ENCODE measurements at regions not wholly inside any gene's neighbourhood (a gene's known extent, or its start where the extent isn't known, plus 50 kb on each side); places are given as distances from the start of the nearest gene placed in this dataset.

DNA sequence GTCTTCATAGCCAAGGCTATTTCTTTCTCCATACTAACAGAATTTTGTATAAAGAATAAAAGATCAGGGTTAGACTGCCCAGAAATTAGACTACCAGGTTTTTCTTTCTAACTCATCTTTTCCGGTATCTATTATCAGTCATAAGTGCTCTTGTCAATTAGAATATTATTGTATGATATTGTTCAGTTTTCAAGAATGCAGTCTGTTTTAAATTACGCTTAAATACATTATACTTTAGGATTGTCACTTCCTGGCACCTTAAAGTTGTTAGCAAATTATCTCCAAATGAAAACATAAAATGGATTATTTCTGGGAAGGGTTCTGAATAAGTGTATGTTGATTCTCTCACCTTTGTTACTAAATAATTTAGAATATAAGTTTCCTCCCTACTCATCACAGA is 497.2 kb downstream of the IGSF11 start:
- TF ChIP-seq, protein P1, sequence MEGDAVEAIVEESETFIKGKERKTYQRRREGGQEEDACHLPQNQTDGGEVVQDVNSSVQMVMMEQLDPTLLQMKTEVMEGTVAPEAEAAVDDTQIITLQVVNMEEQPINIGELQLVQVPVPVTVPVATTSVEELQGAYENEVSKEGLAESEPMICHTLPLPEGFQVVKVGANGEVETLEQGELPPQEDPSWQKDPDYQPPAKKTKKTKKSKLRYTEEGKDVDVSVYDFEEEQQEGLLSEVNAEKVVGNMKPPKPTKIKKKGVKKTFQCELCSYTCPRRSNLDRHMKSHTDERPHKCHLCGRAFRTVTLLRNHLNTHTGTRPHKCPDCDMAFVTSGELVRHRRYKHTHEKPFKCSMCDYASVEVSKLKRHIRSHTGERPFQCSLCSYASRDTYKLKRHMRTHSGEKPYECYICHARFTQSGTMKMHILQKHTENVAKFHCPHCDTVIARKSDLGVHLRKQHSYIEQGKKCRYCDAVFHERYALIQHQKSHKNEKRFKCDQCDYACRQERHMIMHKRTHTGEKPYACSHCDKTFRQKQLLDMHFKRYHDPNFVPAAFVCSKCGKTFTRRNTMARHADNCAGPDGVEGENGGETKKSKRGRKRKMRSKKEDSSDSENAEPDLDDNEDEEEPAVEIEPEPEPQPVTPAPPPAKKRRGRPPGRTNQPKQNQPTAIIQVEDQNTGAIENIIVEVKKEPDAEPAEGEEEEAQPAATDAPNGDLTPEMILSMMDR (IDR thresholded peaks at IDR 0.05): no peak
- no peak for TF ChIP-seq POLR2A (IDR thresholded peaks at IDR 0.05)

Data from thyroid gland (tissue), 4 donors.